A673 (cell line): ENCODE measurements at regions not wholly inside any gene's neighbourhood (a gene's known extent, or its start where the extent isn't known, plus 50 kb on each side); places are given as distances from the start of the nearest gene placed in this dataset.
"Not testable (repeated sequence)": the region's sequence is repeated elsewhere in the genome, so short reads cannot be mapped to it uniquely, and the experiment has no call there.

Experiments used
- BruUV-seq: library from RNA; stranded (reverse); fragments of 400-500 nt; replicated peaks from 2 replicates; lab custom pipeline; 2021; lab: Mats Ljungman, UMichigan
- CTCF ChIA-PET: fragments of 300-600 bp; sonication (Branson Sonifier 250); formaldehyde crosslinking; loops from one replicate; lab custom pipeline; 2022; ENCODE audit warnings: antibody characterized with exemption; lab: Charles Lee
- POLR2A ChIA-PET: fragments of 300-600 bp; sonication (Branson Sonifier 250); formaldehyde crosslinking; loops from one replicate; lab custom pipeline; 2022; ENCODE audit warnings: antibody characterized with exemption; ENCODE audit not compliant: low non-redundant PET; lab: Charles Lee
- DNase-seq: peaks from one replicate; pipeline ENCODE4 v3.0.0-alpha.2; 2015; ENCODE audit warnings: low spot score
- H3K27ac ChIP-seq: fragments of 200-600 bp; sonication (generic); 2 replicates; pipeline ENCODE4 v1.5.1; 2016; ENCODE audit warnings: mixed run types, low read depth, mild to moderate bottlenecking, mixed read lengths, antibody characterized with exemption, low read length; ENCODE audit not compliant: poor library complexity, severe bottlenecking
- H3K27me3 ChIP-seq: fragments of 200-600 bp; sonication (generic); replicated peaks from 2 replicates; pipeline ENCODE4 v1.6.1; 2017; ENCODE audit warnings: mixed run types, low read depth, mild to moderate bottlenecking, mixed read lengths, antibody characterized with exemption, low read length; ENCODE audit not compliant: insufficient read depth, poor library complexity
- H3K36me3 ChIP-seq: fragments of 200-600 bp; sonication (generic); 2 replicates; pipeline ENCODE4 v1.6.1; 2016; ENCODE audit warnings: mixed run types, mild to moderate bottlenecking, mixed read lengths, antibody characterized with exemption, low read length; ENCODE audit not compliant: insufficient read depth, poor library complexity, severe bottlenecking
- H3K4me1 ChIP-seq: fragments of 200-600 bp; sonication (generic); 2 replicates; pipeline ENCODE4 v1.6.1; 2017; ENCODE audit warnings: mixed run types, mild to moderate bottlenecking, mixed read lengths, antibody characterized with exemption, low read length; ENCODE audit not compliant: insufficient read depth, poor library complexity, severe bottlenecking
- H3K4me3 ChIP-seq: fragments of 200-600 bp; sonication (generic); 2 replicates; pipeline ENCODE4 v1.5.1; 2016; ENCODE audit warnings: low read depth, mixed run types, mild to moderate bottlenecking, mixed read lengths, low read length; ENCODE audit not compliant: poor library complexity, severe bottlenecking
- H3K9me3 ChIP-seq: fragments of 200-600 bp; sonication (generic); 2 replicates; pipeline ENCODE4 v1.6.1; 2016; ENCODE audit warnings: mixed run types, low read depth, mild to moderate bottlenecking, mixed read lengths, antibody characterized with exemption, low read length; ENCODE audit not compliant: poor library complexity, severe bottlenecking
- EZH2 ChIP-seq: fragments of 200-600 bp; sonication (generic); IDR thresholded peaks from 2 replicates; pipeline ENCODE4 v1.6.1; 2017; ENCODE audit warnings: borderline replicate concordance, low read depth, mild to moderate bottlenecking, mixed read lengths, antibody characterized with exemption, low read length; ENCODE audit not compliant: poor library complexity, severe bottlenecking
- intact Hi-C: fragments of 100-400 bp; cut with micrococcal nuclease; formaldehyde crosslinking; loops from one replicate; pipeline ENCODE4 v1.10.0; 2022; ENCODE audit not compliant: unreplicated experiment
- TF ChIP-seq, protein P1 (sequence below): fragments of 300-800, 200-600 bp; sonication (generic); conservative IDR thresholded peaks from 2 replicates; pipeline ENCODE4 v1.5.1; 2017; ENCODE audit warnings: low read depth, mild to moderate bottlenecking, antibody characterized with exemption, low read length, moderate library complexity, mixed read lengths

DNA sequence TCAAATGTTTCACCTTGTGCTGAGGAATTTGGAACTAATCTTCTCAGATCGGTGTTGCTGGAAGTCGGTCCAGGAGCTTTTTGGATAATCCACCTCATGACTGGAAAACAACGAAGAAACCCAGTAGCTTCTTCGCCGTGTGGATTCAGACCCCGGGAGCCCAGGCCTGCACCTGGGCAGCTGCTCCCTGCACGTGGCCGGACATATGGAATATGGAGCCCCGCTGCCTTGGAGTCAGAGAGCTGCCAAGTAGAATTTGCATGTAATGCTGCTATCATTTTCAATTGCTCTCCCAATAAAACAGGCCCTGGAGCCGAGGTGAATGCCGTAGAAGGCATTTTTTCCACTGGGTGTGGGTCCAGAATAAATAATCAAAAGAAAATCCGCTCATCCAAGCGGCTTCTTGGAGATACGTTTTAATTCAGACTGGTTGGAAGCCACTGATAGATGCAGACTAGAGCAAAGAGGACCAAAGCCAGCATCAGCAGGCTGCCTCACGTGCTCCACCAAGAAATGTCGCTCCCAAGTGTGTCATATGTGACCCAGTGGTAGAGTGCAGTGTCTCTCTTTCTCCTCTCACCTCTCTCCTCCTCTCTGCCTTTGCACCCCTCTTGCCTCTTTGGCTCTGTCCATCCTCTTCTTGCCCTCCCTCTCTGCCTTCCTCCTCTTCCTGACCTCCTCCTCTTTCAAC lies 115.3 kb downstream of the ZNF664 start:
- ChIA-PET POLR2A (no interaction called here), CTCF (interaction anchor here (0.6 kb wide), 1 partner anchor 719 kb away, joined by 10 read pairs; no protein-coding TSS in a partner anchor)
- BruUV-seq: no TSS peak
- no peak for DNase-seq
- Histone ChIP-seq H3K27ac (no peak overlapping the region), H3K4me1 (no peaks in the 10 kb centered on the region), H3K9me3 (no peaks in the 10 kb centered on the region), H3K4me3 (no peak overlapping the region), H3K27me3 (no peaks in the 10 kb centered on the region), H3K36me3 (no peaks in the 10 kb centered on the region)
- TF ChIP-seq, protein P1, sequence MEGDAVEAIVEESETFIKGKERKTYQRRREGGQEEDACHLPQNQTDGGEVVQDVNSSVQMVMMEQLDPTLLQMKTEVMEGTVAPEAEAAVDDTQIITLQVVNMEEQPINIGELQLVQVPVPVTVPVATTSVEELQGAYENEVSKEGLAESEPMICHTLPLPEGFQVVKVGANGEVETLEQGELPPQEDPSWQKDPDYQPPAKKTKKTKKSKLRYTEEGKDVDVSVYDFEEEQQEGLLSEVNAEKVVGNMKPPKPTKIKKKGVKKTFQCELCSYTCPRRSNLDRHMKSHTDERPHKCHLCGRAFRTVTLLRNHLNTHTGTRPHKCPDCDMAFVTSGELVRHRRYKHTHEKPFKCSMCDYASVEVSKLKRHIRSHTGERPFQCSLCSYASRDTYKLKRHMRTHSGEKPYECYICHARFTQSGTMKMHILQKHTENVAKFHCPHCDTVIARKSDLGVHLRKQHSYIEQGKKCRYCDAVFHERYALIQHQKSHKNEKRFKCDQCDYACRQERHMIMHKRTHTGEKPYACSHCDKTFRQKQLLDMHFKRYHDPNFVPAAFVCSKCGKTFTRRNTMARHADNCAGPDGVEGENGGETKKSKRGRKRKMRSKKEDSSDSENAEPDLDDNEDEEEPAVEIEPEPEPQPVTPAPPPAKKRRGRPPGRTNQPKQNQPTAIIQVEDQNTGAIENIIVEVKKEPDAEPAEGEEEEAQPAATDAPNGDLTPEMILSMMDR: no peak
- no peak for TF ChIP-seq EZH2
- intact Hi-C loops: no loop called here

GRCh38 chr12:124089181-124089914 lies 116.3 kb downstream of the ZNF664 start:
- BruUV-seq, CTCF ChIA-PET, H3K4me3 ChIP-seq, intact Hi-C loops, H3K36me3 ChIP-seq, H3K27me3 ChIP-seq, H3K27ac ChIP-seq, H3K4me1 ChIP-seq, H3K9me3 ChIP-seq, POLR2A ChIA-PET, DNase-seq: not testable (repeated sequence)

- H3K9me3 ChIP-seq: no peaks in the 10 kb centered on the region
- ChIA-PET CTCF (no interaction called here), POLR2A (no interaction called here)
- BruUV-seq: no TSS peak
- no peaks in the 10 kb centered on the region for H3K36me3 ChIP-seq
- TF ChIP-seq, protein P1: no peak
- TF ChIP-seq EZH2: no peak
- H3K4me3 ChIP-seq: no peak overlapping the region
- intact Hi-C loops: no loop called here
- no peaks in the 10 kb centered on the region for H3K4me1 ChIP-seq
- DNase-seq: no peak
- no peaks in the 10 kb centered on the region for H3K27me3 ChIP-seq
- H3K27ac ChIP-seq: no peak overlapping the region
Observed at GRCh38 chr12:124091835-124092234, 118.8 kb downstream of the ZNF664 start.

DNA sequence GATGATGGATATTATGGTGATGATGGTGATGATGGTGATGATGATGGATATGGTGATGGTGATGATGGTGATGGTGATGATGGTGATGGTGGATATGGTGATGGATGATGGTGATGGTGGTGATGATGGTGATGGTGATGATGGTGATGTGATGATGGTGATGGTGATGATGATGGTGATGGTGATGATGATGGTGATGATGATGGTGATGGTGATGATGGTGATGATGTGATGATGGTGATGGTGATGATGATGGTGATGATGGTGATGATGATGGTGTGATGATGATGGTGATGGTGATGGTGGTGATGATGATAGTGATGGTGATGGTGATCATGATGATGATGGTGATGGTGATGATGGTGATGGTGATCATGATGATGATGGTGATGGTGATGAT lies 119.5 kb downstream of the ZNF664 start:
- POLR2A ChIA-PET, H3K4me3 ChIP-seq, H3K9me3 ChIP-seq, H3K36me3 ChIP-seq, H3K27ac ChIP-seq, DNase-seq, CTCF ChIA-PET, H3K4me1 ChIP-seq, intact Hi-C loops, H3K27me3 ChIP-seq, BruUV-seq: not testable (repeated sequence)
